ENCODE measurements at regions not wholly inside any gene's neighbourhood (a gene's known extent, or its start where the extent isn't known, plus 50 kb on each side); places are given as distances from the start of the nearest gene placed in this dataset.

DNA sequence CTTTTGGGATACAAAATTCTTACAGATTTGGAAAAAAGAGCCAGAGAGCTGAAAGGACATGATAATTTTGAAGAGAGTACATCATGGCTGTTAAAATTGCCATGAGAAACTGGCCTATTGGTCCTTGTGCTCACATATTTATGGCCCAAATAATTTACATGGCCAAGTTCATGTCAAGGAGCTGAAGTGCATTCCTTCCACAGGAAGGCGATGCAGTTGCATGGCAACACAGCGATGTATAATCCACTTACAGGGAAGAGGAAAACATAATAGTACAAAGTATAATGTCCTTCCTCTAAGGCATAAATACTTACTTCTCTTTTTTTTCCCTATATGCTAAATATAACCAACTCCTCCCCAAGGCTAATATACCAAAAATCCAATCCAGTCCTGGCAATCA is 914.5 kb upstream of the AGA start:
- no peaks in the 10 kb centered on the region for H3K27me3 ChIP-seq (ENCODE audit: insufficient read depth, poor library complexity, severe bottlenecking)
- no peak overlapping the region for H3K27ac ChIP-seq (replicated peaks)
- no peak for TF ChIP-seq POLR2AphosphoS5 (IDR thresholded peaks at IDR 0.05; ENCODE audit: low read depth)
- TF ChIP-seq, protein P1, sequence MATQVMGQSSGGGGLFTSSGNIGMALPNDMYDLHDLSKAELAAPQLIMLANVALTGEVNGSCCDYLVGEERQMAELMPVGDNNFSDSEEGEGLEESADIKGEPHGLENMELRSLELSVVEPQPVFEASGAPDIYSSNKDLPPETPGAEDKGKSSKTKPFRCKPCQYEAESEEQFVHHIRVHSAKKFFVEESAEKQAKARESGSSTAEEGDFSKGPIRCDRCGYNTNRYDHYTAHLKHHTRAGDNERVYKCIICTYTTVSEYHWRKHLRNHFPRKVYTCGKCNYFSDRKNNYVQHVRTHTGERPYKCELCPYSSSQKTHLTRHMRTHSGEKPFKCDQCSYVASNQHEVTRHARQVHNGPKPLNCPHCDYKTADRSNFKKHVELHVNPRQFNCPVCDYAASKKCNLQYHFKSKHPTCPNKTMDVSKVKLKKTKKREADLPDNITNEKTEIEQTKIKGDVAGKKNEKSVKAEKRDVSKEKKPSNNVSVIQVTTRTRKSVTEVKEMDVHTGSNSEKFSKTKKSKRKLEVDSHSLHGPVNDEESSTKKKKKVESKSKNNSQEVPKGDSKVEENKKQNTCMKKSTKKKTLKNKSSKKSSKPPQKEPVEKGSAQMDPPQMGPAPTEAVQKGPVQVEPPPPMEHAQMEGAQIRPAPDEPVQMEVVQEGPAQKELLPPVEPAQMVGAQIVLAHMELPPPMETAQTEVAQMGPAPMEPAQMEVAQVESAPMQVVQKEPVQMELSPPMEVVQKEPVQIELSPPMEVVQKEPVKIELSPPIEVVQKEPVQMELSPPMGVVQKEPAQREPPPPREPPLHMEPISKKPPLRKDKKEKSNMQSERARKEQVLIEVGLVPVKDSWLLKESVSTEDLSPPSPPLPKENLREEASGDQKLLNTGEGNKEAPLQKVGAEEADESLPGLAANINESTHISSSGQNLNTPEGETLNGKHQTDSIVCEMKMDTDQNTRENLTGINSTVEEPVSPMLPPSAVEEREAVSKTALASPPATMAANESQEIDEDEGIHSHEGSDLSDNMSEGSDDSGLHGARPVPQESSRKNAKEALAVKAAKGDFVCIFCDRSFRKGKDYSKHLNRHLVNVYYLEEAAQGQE (IDR thresholded peaks at IDR 0.05; ENCODE audit: insufficient replicate concordance, low read depth) = no peak
- TF ChIP-seq SPI1 (IDR thresholded peaks at IDR 0.05; ENCODE audit: borderline replicate concordance, low read depth) = no peak
- TF ChIP-seq, protein P2, sequence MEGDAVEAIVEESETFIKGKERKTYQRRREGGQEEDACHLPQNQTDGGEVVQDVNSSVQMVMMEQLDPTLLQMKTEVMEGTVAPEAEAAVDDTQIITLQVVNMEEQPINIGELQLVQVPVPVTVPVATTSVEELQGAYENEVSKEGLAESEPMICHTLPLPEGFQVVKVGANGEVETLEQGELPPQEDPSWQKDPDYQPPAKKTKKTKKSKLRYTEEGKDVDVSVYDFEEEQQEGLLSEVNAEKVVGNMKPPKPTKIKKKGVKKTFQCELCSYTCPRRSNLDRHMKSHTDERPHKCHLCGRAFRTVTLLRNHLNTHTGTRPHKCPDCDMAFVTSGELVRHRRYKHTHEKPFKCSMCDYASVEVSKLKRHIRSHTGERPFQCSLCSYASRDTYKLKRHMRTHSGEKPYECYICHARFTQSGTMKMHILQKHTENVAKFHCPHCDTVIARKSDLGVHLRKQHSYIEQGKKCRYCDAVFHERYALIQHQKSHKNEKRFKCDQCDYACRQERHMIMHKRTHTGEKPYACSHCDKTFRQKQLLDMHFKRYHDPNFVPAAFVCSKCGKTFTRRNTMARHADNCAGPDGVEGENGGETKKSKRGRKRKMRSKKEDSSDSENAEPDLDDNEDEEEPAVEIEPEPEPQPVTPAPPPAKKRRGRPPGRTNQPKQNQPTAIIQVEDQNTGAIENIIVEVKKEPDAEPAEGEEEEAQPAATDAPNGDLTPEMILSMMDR (IDR thresholded peaks at IDR 0.05; ENCODE audit: insufficient read depth, low read length) = no peak
- TF ChIP-seq GABPA (IDR thresholded peaks at IDR 0.05; ENCODE audit: low read depth) = no peak
- no peak for DNase-seq (ENCODE audit: low read depth in 1 of 2, low spot score in 1 of 2)
- no peak overlapping the region for H3K4me3 ChIP-seq (replicated peaks; ENCODE audit: insufficient read depth, low read length)

DNA sequence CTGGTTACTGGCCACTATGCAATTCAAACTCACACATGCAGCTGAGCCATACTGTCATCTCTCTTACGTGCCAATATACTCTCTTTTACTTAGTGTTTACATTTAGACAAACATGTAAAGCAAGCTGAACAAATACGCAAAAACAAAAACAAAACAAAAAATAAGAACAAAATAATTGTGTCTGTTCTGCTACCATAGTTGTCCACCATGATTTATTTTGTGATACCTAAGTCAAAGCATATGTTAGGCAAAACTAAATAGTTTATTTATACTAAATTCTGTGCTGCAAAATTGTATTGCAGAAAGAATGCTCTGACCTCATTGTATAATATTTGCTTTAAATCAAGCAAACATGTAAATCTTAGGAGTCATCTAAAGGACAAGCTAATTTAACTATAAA is 943.2 kb upstream of the AGA start:
- no peak for TF ChIP-seq GABPA (IDR thresholded peaks at IDR 0.05; ENCODE audit: low read depth)
- TF ChIP-seq SPI1 (IDR thresholded peaks at IDR 0.05; ENCODE audit: borderline replicate concordance, low read depth) = no peak
- TF ChIP-seq POLR2AphosphoS5 (IDR thresholded peaks at IDR 0.05; ENCODE audit: low read depth) = no peak
- TF ChIP-seq, protein P2 (IDR thresholded peaks at IDR 0.05; ENCODE audit: insufficient read depth, low read length) = no peak
- TF ChIP-seq, protein P1 (IDR thresholded peaks at IDR 0.05; ENCODE audit: insufficient replicate concordance, low read depth) = no peak
- no peak for DNase-seq (ENCODE audit: low read depth in 1 of 2, low spot score in 1 of 2)
- H3K4me3 ChIP-seq (replicated peaks; ENCODE audit: insufficient read depth, low read length) = no peak overlapping the region
- no peaks in the 10 kb centered on the region for H3K27me3 ChIP-seq (ENCODE audit: insufficient read depth, poor library complexity, severe bottlenecking)
- H3K27ac ChIP-seq (replicated peaks) = no peak overlapping the region

DNA sequence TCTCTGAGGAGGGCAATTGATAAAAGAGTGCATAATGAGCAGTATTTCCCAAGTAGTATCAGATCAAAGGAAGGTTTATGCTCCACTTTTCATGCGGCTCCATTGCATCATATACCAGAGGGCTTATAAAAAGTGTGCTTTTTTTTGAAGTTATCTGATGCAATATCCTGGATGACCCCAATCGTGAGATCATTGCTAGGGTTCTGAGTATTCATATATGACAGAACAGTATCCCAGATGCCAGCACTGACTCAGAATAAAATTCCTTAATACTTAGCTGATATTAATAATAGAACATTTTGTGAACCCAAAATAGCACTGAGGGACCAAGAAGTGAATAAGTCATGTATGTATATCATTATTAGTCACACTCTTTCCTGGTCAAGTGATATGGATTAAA is 945.5 kb upstream of the AGA start:
- TF ChIP-seq POLR2AphosphoS5 (IDR thresholded peaks at IDR 0.05; ENCODE audit: low read depth) (no peak), SPI1 (IDR thresholded peaks at IDR 0.05; ENCODE audit: borderline replicate concordance, low read depth) (no peak), GABPA (IDR thresholded peaks at IDR 0.05; ENCODE audit: low read depth) (no peak)
- TF ChIP-seq, protein P1 (IDR thresholded peaks at IDR 0.05; ENCODE audit: insufficient replicate concordance, low read depth) = no peak
- TF ChIP-seq, protein P2 (IDR thresholded peaks at IDR 0.05; ENCODE audit: insufficient read depth, low read length) = no peak
- DNase-seq (ENCODE audit: low read depth in 1 of 2, low spot score in 1 of 2) = no peak
- no peak overlapping the region for H3K4me3 ChIP-seq (replicated peaks; ENCODE audit: insufficient read depth, low read length)
- H3K27ac ChIP-seq (replicated peaks) = no peak overlapping the region
- no peaks in the 10 kb centered on the region for H3K27me3 ChIP-seq (ENCODE audit: insufficient read depth, poor library complexity, severe bottlenecking)

Measured in HL-60 (cell line).